OCI-M1 (cell line): ENCODE measurements at regions not wholly inside any gene's neighbourhood (a gene's known extent, or its start where the extent isn't known, plus 50 kb on each side); places are given as distances from the start of the nearest gene placed in this dataset.

Experiments
- DNase-seq: peaks from one replicate; lab custom pipeline; 2025; lab: John Stamatoyannopoulos, UW

- DNase-seq = no peak
These were observed 57.5 kb downstream of the CSF2 start for GRCh38 chr5:132130918-132131715.

DNA sequence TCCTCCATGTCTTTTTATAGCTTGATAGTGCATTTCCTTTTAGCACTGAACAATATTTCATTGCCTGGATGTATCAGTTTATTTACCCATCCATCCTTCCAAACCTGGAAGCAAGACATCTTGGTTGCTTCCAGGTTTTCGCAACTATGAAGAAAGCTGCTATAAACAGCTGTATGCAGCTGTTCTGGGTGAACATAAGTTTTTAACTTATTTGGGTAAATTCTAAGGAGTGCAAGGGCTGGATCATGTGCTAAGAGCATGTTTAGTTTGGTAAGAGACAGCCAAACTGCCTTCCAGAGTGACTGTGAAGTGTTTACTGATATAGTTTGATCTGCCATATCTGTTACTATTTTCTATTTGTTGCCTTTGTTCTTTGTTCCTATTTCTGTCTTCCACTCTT is 58.5 kb downstream of the CSF2 start:
- DNase-seq = no peak

GRCh38 chr5:132134384-132134783 is 60.8 kb downstream of the CSF2 start:
- peak; percentile 9 for DNase-seq

DNA sequence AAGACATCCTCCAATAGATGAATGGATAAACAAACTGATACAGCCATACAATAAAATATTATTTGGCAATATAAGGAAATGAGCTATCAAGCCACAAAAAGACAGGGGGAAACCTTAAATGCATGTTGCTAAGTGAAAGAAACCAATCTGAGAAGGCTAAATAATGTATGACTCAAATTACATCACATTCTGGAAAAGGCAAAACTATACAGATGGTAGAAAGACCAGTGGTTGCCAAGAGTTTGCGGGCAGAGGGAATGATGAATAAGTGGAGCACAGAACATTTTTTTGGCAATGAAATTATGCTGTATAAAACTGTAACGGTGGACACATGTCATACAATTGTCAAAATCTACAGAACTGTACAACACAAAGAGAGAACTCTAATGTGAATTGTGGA is 63.3 kb downstream of the CSF2 start:
- DNase-seq = no peak

DNA sequence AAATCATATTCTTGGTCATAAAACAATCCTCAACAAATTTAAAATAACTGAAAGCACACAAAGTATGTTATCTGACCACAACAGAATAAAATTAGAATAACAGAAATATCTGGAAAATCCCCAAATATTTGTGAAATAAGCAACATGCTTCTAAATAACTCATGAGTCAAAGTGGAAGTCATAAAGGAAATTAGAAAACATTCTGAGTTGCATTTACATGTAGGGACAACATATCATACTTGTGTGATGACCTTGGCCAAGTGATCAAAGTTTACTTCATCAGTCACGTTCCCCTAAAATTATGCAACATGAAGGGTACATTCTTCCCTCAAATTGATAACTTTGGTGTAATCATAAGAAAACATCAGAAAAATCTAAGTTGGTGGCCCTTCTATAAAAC is 64.7 kb downstream of the CSF2 start:
- DNase-seq = no peak
